ENCODE measurements at regions not wholly inside any gene's neighbourhood (a gene's known extent, or its start where the extent isn't known, plus 50 kb on each side); places are given as distances from the start of the nearest gene placed in this dataset.
"Not testable (repeated sequence)": the region's sequence is repeated elsewhere in the genome, so short reads cannot be mapped to it uniquely, and the experiment has no call there.

- peak; percentile 47 for DNase-seq (ENCODE audit: low spot score)
Measured at GRCh38 chr13:49859560-49859959, 67.1 kb upstream of the KPNA3 start.

- peak; percentile 53 for DNase-seq (ENCODE audit: low spot score)
Measured at GRCh38 chr13:49858178-49858856, 65.8 kb upstream of the KPNA3 start.

DNA sequence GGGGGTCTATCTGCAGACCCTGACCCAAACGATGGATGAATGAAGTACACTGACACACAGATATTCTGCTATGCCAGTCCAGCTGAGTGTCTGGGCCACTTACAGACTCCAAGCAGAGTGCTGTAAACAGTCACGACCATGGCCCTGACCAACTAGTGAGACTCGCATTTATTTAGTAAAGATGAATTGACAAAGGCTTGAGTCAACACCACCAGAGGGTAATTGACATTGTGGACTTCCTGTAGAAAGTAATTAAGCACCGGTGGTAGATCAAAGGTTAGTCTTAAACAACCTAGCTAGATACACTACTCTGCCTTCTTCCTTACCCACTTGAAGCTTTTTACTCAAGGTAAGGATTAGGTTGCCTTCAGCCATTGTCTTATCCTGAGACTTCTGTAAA lies 63.4 kb upstream of the KPNA3 start:
- DNase-seq (ENCODE audit: low spot score): no peak

- DNase-seq (ENCODE audit: low spot score): no peak
Measured at GRCh38 chr13:49853535-49853934, 61.1 kb upstream of the KPNA3 start.

GRCh38 chr13:49852460-49852859 lies 60.0 kb upstream of the KPNA3 start:
- DNase-seq (ENCODE audit: low spot score): not testable (repeated sequence)

- no peak for DNase-seq (ENCODE audit: low spot score)
Measured at GRCh38 chr13:49844181-49844580, 51.7 kb upstream of the KPNA3 start.
